PFSK-1 (cell line): ENCODE measurements at regions not wholly inside any gene's neighbourhood (a gene's known extent, or its start where the extent isn't known, plus 50 kb on each side); places are given as distances from the start of the nearest gene placed in this dataset.

Source experiments
- FOXP2 ChIP-seq: optimal IDR thresholded peaks from 2 replicates; pipeline ENCODE3; 2011; ENCODE audit warnings: borderline replicate concordance, control low read depth, inconsistent platforms; ENCODE audit not compliant: insufficient read depth; ENCODE audit errors: extremely low read length, extremely low read depth
- POLR2AphosphoS5 ChIP-seq: IDR thresholded peaks from 2 replicates; pipeline ENCODE4 v1.6.1; 2012; ENCODE audit warnings: low read depth, mild to moderate bottlenecking, control low read depth, low read length, moderate library complexity

- TF ChIP-seq POLR2AphosphoS5 (no peak), FOXP2 (no peak)
These were observed 141.4 kb downstream of the TMEM132E start for GRCh38 chr17:34720760-34721159.
